MCF 10A (cell line): ENCODE measurements at regions not wholly inside any gene's neighbourhood (a gene's known extent, or its start where the extent isn't known, plus 50 kb on each side); places are given as distances from the start of the nearest gene placed in this dataset.
"Not testable (repeated sequence)": the region's sequence is repeated elsewhere in the genome, so short reads cannot be mapped to it uniquely, and the experiment has no call there.

Experiments used
- BruUV-seq: library from RNA; stranded (reverse); fragments of 400-500 nt; replicated peaks from 2 replicates; lab custom pipeline; 2021; lab: Mats Ljungman, UMichigan
- CTCF ChIA-PET: fragments of 300-600 bp; sonication (Branson Sonifier 250); formaldehyde crosslinking; extraction: SDS; loops from one replicate; lab custom pipeline; 2021; ENCODE audit warnings: antibody characterized with exemption, inconsistent platforms; lab: Yijun Ruan, JAX
- POLR2A ChIA-PET: fragments of 300-600, 350-650 bp; sonication (Branson Sonifier 250); formaldehyde crosslinking; extraction: SDS; loops from one replicate; lab custom pipeline; 2020; ENCODE audit warnings: antibody characterized with exemption, inconsistent platforms; lab: Yijun Ruan, JAX
- DNase-seq: peaks from one replicate; pipeline ENCODE4 v3.0.0-alpha.2; 2018; ENCODE audit not compliant: unreplicated experiment
- H3K27ac Mint-ChIP-seq: one replicate; pipeline ENCODE4 v1.8.0; 2022; ENCODE audit warnings: mild to moderate bottlenecking, low read depth, mixed read lengths; ENCODE audit not compliant: unreplicated experiment
- H3K27me3 Mint-ChIP-seq: one replicate; pipeline ENCODE4 v1.8.0; 2022; ENCODE audit warnings: mixed read lengths; ENCODE audit not compliant: insufficient read depth, unreplicated experiment
- H3K36me3 Mint-ChIP-seq: one replicate; pipeline ENCODE4 v1.8.0; 2022; ENCODE audit warnings: mild to moderate bottlenecking, moderate library complexity, mixed read lengths; ENCODE audit not compliant: insufficient read depth, unreplicated experiment
- H3K4me1 Mint-ChIP-seq: one replicate; pipeline ENCODE4 v1.8.0; 2022; ENCODE audit warnings: mixed read lengths; ENCODE audit not compliant: insufficient read depth, unreplicated experiment
- H3K4me3 Mint-ChIP-seq: one replicate; pipeline ENCODE4 v1.8.0; 2022; ENCODE audit warnings: mild to moderate bottlenecking, moderate library complexity, mixed read lengths; ENCODE audit not compliant: unreplicated experiment
- H3K9me3 Mint-ChIP-seq: one replicate; pipeline ENCODE4 v1.8.0; 2022; ENCODE audit warnings: mixed read lengths; ENCODE audit not compliant: unreplicated experiment
- CTCF ChIP-seq: fragments of 200-600 bp; IDR thresholded peaks from one replicate; pipeline ENCODE4 v1.8.0; 2022; ENCODE audit warnings: antibody characterized with exemption, mild to moderate bottlenecking; ENCODE audit not compliant: unreplicated experiment
- intact Hi-C: fragments of 100-400 bp; cut with micrococcal nuclease; formaldehyde crosslinking; loops from 2 replicates; pipeline ENCODE4 v1.14.1; 2022

- DNase-seq: no peak
- POLR2A ChIA-PET: no interaction called here
- Mint-ChIP-seq H3K4me1 (no peaks in the 10 kb centered on the region), H3K36me3 (no peaks in the 10 kb centered on the region), H3K4me3 (no peak overlapping the region), H3K9me3 (no peaks in the 10 kb centered on the region), H3K27ac (no peak overlapping the region), H3K27me3 (peaks cover 40% of the 10 kb centered on the region)
- CTCF ChIA-PET: no interaction called here
- TF ChIP-seq CTCF: no peak
- intact Hi-C loops: no loop called here
- BruUV-seq: no TSS peak
Observed at GRCh38 chr2:17135619-17136018, 382.6 kb downstream of the RAD51AP2 start.

DNA sequence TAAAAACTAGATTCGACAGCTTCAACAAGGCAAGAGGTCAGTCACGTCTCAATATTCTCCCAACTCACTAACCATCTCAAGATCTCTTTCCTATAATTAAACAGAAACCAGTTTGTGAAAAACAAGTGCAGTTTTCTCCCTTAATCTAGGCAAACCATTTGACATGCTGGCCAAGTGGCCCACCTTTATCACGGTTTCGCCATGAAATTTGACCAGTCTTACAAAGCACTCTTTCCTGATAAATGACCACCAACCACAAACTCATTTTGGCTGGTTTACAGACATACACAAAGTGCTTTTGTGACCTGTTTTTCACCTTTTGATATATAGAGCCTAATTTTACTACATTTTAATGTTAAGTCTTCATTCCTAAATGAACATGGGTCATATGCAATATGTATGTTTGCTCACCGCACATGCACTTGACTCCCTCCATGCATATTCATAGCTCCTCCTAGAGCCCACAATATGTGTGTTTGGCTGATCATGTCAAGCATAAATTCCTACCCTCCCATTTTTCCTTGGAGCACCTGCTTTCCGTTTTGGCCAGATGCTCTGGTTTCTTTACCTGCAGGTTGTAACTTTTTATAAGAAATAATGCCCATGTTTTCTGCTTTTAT lies 385.1 kb downstream of the RAD51AP2 start:
- no TSS peak for BruUV-seq

GRCh38 chr2:17130627-17131026 lies 387.6 kb downstream of the RAD51AP2 start:
- BruUV-seq, H3K27ac Mint-ChIP-seq, H3K36me3 Mint-ChIP-seq, H3K4me3 Mint-ChIP-seq, intact Hi-C loops, H3K9me3 Mint-ChIP-seq, POLR2A ChIA-PET, CTCF ChIA-PET, H3K4me1 Mint-ChIP-seq, DNase-seq: not testable (repeated sequence)
- H3K27me3 Mint-ChIP-seq: peaks cover 10% of the 10 kb centered on the region

More for the DNA sequence above, 385.1 kb downstream of the RAD51AP2 start:
- Mint-ChIP-seq H3K4me3 (no peak overlapping the region), H3K27me3 (peaks cover 15% of the 10 kb centered on the region), H3K9me3 (no peaks in the 10 kb centered on the region), H3K36me3 (no peaks in the 10 kb centered on the region), H3K27ac (no peak overlapping the region), H3K4me1 (no peaks in the 10 kb centered on the region)
- no peak for TF ChIP-seq CTCF
- ChIA-PET POLR2A (no interaction called here), CTCF (no interaction called here)
- intact Hi-C loops: no loop called here
- no peak for DNase-seq

GRCh38 chr2:17125989-17126620 lies 392.1 kb downstream of the RAD51AP2 start:
- intact Hi-C loops: no loop called here
- TF ChIP-seq CTCF: no peak
- no peak overlapping the region for H3K4me3 Mint-ChIP-seq
- POLR2A ChIA-PET: no interaction called here
- H3K27ac Mint-ChIP-seq: no peak overlapping the region
- no peaks in the 10 kb centered on the region for H3K4me1 Mint-ChIP-seq
- no peaks in the 10 kb centered on the region for H3K36me3 Mint-ChIP-seq
- CTCF ChIA-PET: no interaction called here
- H3K9me3 Mint-ChIP-seq: no peaks in the 10 kb centered on the region
- DNase-seq: no peak
- H3K27me3 Mint-ChIP-seq: peaks cover 17% of the 10 kb centered on the region
- BruUV-seq: no TSS peak
